ENCODE measurements at regions not wholly inside any gene's neighbourhood (a gene's known extent, or its start where the extent isn't known, plus 50 kb on each side); places are given as distances from the start of the nearest gene placed in this dataset.
"Not testable (repeated sequence)": the region's sequence is repeated elsewhere in the genome, so short reads cannot be mapped to it uniquely, and the experiment has no call there.

- Histone ChIP-seq H3K27ac (ENCODE audit: low read depth, low read length) (no peak overlapping the region), H3K9me2 (replicated peaks; ENCODE audit: control insufficient read depth, low read length) (no peaks in the 10 kb centered on the region), H3K4me3 (ENCODE audit: low read length) (no peak overlapping the region), H3K9me3 (ENCODE audit: control insufficient read depth, insufficient read depth, low read length) (peaks cover 4% of the 10 kb centered on the region; the same call in 1 of the 2 replicates), H4K20me1 (ENCODE audit: control insufficient read depth, insufficient read depth, low read depth, low read length) (no peaks in the 10 kb centered on the region), H3K36me3 (ENCODE audit: control insufficient read depth, low read length) (no peaks in the 10 kb centered on the region), H3K79me2 (ENCODE audit: control insufficient read depth, low read length) (no peaks in the 10 kb centered on the region), H3F3A (ENCODE audit: control insufficient read depth, insufficient read depth) (no peaks in the 10 kb centered on the region), H3K4me2 (ENCODE audit: low read length) (no peak overlapping the region), H3K27me3 (ENCODE audit: control insufficient read depth, low read length) (no peaks in the 10 kb centered on the region), H3K4me1 (ENCODE audit: control insufficient read depth, low read length) (no peaks in the 10 kb centered on the region)
- TF ChIP-seq, protein P1, sequence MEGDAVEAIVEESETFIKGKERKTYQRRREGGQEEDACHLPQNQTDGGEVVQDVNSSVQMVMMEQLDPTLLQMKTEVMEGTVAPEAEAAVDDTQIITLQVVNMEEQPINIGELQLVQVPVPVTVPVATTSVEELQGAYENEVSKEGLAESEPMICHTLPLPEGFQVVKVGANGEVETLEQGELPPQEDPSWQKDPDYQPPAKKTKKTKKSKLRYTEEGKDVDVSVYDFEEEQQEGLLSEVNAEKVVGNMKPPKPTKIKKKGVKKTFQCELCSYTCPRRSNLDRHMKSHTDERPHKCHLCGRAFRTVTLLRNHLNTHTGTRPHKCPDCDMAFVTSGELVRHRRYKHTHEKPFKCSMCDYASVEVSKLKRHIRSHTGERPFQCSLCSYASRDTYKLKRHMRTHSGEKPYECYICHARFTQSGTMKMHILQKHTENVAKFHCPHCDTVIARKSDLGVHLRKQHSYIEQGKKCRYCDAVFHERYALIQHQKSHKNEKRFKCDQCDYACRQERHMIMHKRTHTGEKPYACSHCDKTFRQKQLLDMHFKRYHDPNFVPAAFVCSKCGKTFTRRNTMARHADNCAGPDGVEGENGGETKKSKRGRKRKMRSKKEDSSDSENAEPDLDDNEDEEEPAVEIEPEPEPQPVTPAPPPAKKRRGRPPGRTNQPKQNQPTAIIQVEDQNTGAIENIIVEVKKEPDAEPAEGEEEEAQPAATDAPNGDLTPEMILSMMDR (IDR thresholded peaks at IDR 0.05; ENCODE audit: low read depth, low read length, poor library complexity, severe bottlenecking): no peak
- TF ChIP-seq EZH2phosphoT487 (IDR thresholded peaks at IDR 0.05; ENCODE audit: borderline replicate concordance, low read length): no peak
Observed at GRCh38 chr2:219870041-219870440, 242.6 kb downstream of the SLC4A3 start.

GRCh38 chr2:219871351-219871750 lies 243.9 kb downstream of the SLC4A3 start:
- Histone ChIP-seq H4K20me1 (ENCODE audit: control insufficient read depth, insufficient read depth, low read depth, low read length) (no peaks in the 10 kb centered on the region), H3K9me3 (ENCODE audit: control insufficient read depth, insufficient read depth, low read length) (peaks cover 4% of the 10 kb centered on the region; the same call in 1 of the 2 replicates), H3K27me3 (ENCODE audit: control insufficient read depth, low read length) (no peaks in the 10 kb centered on the region), H3K79me2 (ENCODE audit: control insufficient read depth, low read length) (no peaks in the 10 kb centered on the region), H3K4me2 (ENCODE audit: low read length) (no peak overlapping the region), H3F3A (ENCODE audit: control insufficient read depth, insufficient read depth) (no peaks in the 10 kb centered on the region), H3K36me3 (ENCODE audit: control insufficient read depth, low read length) (no peaks in the 10 kb centered on the region), H3K4me1 (ENCODE audit: control insufficient read depth, low read length) (no peaks in the 10 kb centered on the region), H3K9me2 (replicated peaks; ENCODE audit: control insufficient read depth, low read length) (no peaks in the 10 kb centered on the region), H3K4me3 (ENCODE audit: low read length) (no peak overlapping the region), H3K27ac (ENCODE audit: low read depth, low read length) (no peak overlapping the region)
- TF ChIP-seq, protein P1 (IDR thresholded peaks at IDR 0.05; ENCODE audit: low read depth, low read length, poor library complexity, severe bottlenecking): no peak
- TF ChIP-seq EZH2phosphoT487 (IDR thresholded peaks at IDR 0.05; ENCODE audit: borderline replicate concordance, low read length): no peak

DNA sequence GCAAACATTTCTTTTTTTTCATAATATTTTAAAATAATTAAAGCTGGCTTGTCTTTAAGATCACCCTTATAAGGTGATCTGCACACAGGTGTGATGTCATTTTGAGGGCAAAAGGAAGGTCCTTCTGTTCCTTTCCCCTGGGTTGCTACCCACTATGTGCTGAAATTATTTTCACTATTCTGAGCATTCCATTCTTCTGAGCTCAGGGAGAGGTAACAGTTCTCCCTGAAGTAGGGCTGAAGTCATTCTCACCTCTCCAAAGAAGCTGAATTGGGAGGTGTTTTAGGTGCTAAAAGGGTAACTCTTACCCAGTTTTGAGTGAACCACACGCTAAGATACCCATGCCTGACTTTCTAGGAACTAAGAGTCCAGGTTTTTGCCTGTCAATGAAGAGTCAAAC lies 247.6 kb downstream of the SLC4A3 start:
- no peaks in the 10 kb centered on the region for H3K9me3 ChIP-seq (ENCODE audit: control insufficient read depth, insufficient read depth, low read length)
- TF ChIP-seq, protein P1 (IDR thresholded peaks at IDR 0.05; ENCODE audit: low read depth, low read length, poor library complexity, severe bottlenecking): no peak
- no peak for TF ChIP-seq EZH2phosphoT487 (IDR thresholded peaks at IDR 0.05; ENCODE audit: borderline replicate concordance, low read length)
- H3K4me2 ChIP-seq (ENCODE audit: low read length): no peak overlapping the region

GRCh38 chr2:219875986-219876385 lies 248.6 kb downstream of the SLC4A3 start:
- not testable (repeated sequence) for H3K79me2 ChIP-seq (ENCODE audit: control insufficient read depth, low read length); H4K20me1 ChIP-seq (ENCODE audit: control insufficient read depth, insufficient read depth, low read depth, low read length); H3K4me1 ChIP-seq (ENCODE audit: control insufficient read depth, low read length); H3K9me3 ChIP-seq (ENCODE audit: control insufficient read depth, insufficient read depth, low read length); H3K4me2 ChIP-seq (ENCODE audit: low read length); H3K27ac ChIP-seq (ENCODE audit: low read depth, low read length); H3K36me3 ChIP-seq (ENCODE audit: control insufficient read depth, low read length); H3K4me3 ChIP-seq (ENCODE audit: low read length); H3K9me2 ChIP-seq (replicated peaks; ENCODE audit: control insufficient read depth, low read length); H3K27me3 ChIP-seq (ENCODE audit: control insufficient read depth, low read length); H3F3A ChIP-seq (ENCODE audit: control insufficient read depth, insufficient read depth)

More for the DNA sequence above, 247.6 kb downstream of the SLC4A3 start:
- no peak overlapping the region for H3K27ac ChIP-seq (ENCODE audit: low read depth, low read length)
- H3K36me3 ChIP-seq (ENCODE audit: control insufficient read depth, low read length): no peaks in the 10 kb centered on the region
- H3F3A ChIP-seq (ENCODE audit: control insufficient read depth, insufficient read depth): no peaks in the 10 kb centered on the region
- H3K79me2 ChIP-seq (ENCODE audit: control insufficient read depth, low read length): no peaks in the 10 kb centered on the region
- no peaks in the 10 kb centered on the region for H3K4me1 ChIP-seq (ENCODE audit: control insufficient read depth, low read length)
- no peaks in the 10 kb centered on the region for H4K20me1 ChIP-seq (ENCODE audit: control insufficient read depth, insufficient read depth, low read depth, low read length)
- H3K9me2 ChIP-seq (replicated peaks; ENCODE audit: control insufficient read depth, low read length): no peaks in the 10 kb centered on the region
- H3K4me3 ChIP-seq (ENCODE audit: low read length): no peak overlapping the region
- no peaks in the 10 kb centered on the region for H3K27me3 ChIP-seq (ENCODE audit: control insufficient read depth, low read length)
